Right atrium auricular region (tissue), 2 donors: ENCODE measurements at regions not wholly inside any gene's neighbourhood (a gene's known extent, or its start where the extent isn't known, plus 50 kb on each side); places are given as distances from the start of the nearest gene placed in this dataset.

Experiments used
- DNase-seq: peaks from one replicate; pipeline ENCODE4 v3.0.0-alpha.2; 2019; ENCODE audit warnings: low spot score
- H3K27ac ChIP-seq, 2 donors: fragments of 200-600 bp; sonication (generic); 1 replicate in 1 of 2; 2 replicates in 1 of 2; pipeline ENCODE4 v1.5.1; 2016 to 2019
- H3K27me3 ChIP-seq, 2 donors: fragments of 200-600 bp; sonication (generic); one replicate each; pipeline versions ENCODE4 v1.5.1 to v1.6.0; 2017 to 2019
- H3K36me3 ChIP-seq: fragments of 200-600 bp; sonication (generic); one replicate; pipeline ENCODE4 v1.5.1; 2016
- H3K4me1 ChIP-seq, 2 donors: fragments of 200-600 bp; sonication (generic); one replicate each; pipeline versions ENCODE4 v1.5.1 to v1.6.0; 2017 to 2019
- H3K4me3 ChIP-seq, 2 donors: fragments of 200-600 bp; sonication (generic); 1 replicate in 1 of 2; 2 replicates in 1 of 2; pipeline ENCODE4 v1.5.1; 2017 to 2019; ENCODE audit warnings: mild to moderate bottlenecking in 1 of 2, moderate library complexity in 1 of 2
- H3K9me3 ChIP-seq, 2 donors: fragments of 200-600 bp; sonication (generic); one replicate each; pipeline ENCODE4 v1.5.1; 2019
- CTCF ChIP-seq, 2 donors: fragments of 200-600 bp; sonication (generic); IDR thresholded peaks; one replicate each; pipeline ENCODE4 v1.5.1; 2019; ENCODE audit warnings: antibody characterized with exemption in 2 of 2

GRCh38 chr9:99415606-99416005, 193.5 kb downstream of the SEC61B start:
- H3K27me3 ChIP-seq, result no peaks in the 10 kb centered on the region
- no peaks in the 10 kb centered on the region for H3K4me1 ChIP-seq
- no peaks in the 10 kb centered on the region for H3K9me3 ChIP-seq
- H3K27ac ChIP-seq, result no peak overlapping the region
- H3K4me3 ChIP-seq, result no peak overlapping the region
- TF ChIP-seq CTCF (IDR thresholded peaks at IDR 0.05), result no peak
- no peak for DNase-seq
- no peaks in the 10 kb centered on the region for H3K36me3 ChIP-seq

GRCh38 chr9:99416007-99416406, 193.9 kb downstream of the SEC61B start:
- Histone ChIP-seq H3K36me3 (no peaks in the 10 kb centered on the region), H3K4me3 (no peak overlapping the region), H3K27ac (no peak overlapping the region), H3K9me3 (no peaks in the 10 kb centered on the region), H3K4me1 (no peaks in the 10 kb centered on the region), H3K27me3 (no peaks in the 10 kb centered on the region)
- TF ChIP-seq CTCF (IDR thresholded peaks at IDR 0.05), result no peak
- no peak for DNase-seq

- H3K27ac ChIP-seq, result no peak overlapping the region
- no peaks in the 10 kb centered on the region for H3K36me3 ChIP-seq
- DNase-seq, result no peak
- no peaks in the 10 kb centered on the region for H3K9me3 ChIP-seq
- no peaks in the 10 kb centered on the region for H3K4me1 ChIP-seq
- no peak overlapping the region for H3K4me3 ChIP-seq
- H3K27me3 ChIP-seq, result no peaks in the 10 kb centered on the region
- no peak for TF ChIP-seq CTCF (IDR thresholded peaks at IDR 0.05)
These were observed 197.0 kb downstream of the SEC61B start for GRCh38 chr9:99419070-99419469.

GRCh38 chr9:99421369-99421768, 199.3 kb downstream of the SEC61B start:
- no peak for DNase-seq
- H3K4me1 ChIP-seq, result no peaks in the 10 kb centered on the region
- no peaks in the 10 kb centered on the region for H3K9me3 ChIP-seq
- H3K27me3 ChIP-seq, result no peaks in the 10 kb centered on the region
- H3K27ac ChIP-seq, result no peak overlapping the region
- H3K4me3 ChIP-seq, result no peak overlapping the region
- H3K36me3 ChIP-seq, result no peaks in the 10 kb centered on the region
- TF ChIP-seq CTCF (IDR thresholded peaks at IDR 0.05), result no peak

- H3K36me3 ChIP-seq, result no peaks in the 10 kb centered on the region
- no peaks in the 10 kb centered on the region for H3K9me3 ChIP-seq
- no peak overlapping the region for H3K4me3 ChIP-seq
- DNase-seq, result no peak
- TF ChIP-seq CTCF (IDR thresholded peaks at IDR 0.05), result no peak
- H3K4me1 ChIP-seq, result no peaks in the 10 kb centered on the region
- H3K27ac ChIP-seq, result no peak overlapping the region
- no peaks in the 10 kb centered on the region for H3K27me3 ChIP-seq
These were observed 203.0 kb downstream of the SEC61B start for GRCh38 chr9:99425124-99425523.
